Parathyroid adenoma (tissue), 2 donors: ENCODE measurements at regions not wholly inside any gene's neighbourhood (a gene's known extent, or its start where the extent isn't known, plus 50 kb on each side); places are given as distances from the start of the nearest gene placed in this dataset.

ENCODE experiments used
- H2AFZ ChIP-seq: fragments of 300-600 bp; sonication (generic); one replicate; pipeline ENCODE4 v1.7.0; 2017; ENCODE audit warnings: antibody characterized with exemption, mild to moderate bottlenecking
- H3K27ac ChIP-seq: fragments of 300-600 bp; sonication (generic); one replicate; pipeline ENCODE4 v1.7.0; 2017
- H3K27me3 ChIP-seq: fragments of 300-600 bp; sonication (generic); one replicate; pipeline ENCODE4 v1.7.0; 2017; ENCODE audit warnings: low read length; ENCODE audit not compliant: control insufficient read depth, insufficient read depth
- H3K36me3 ChIP-seq: fragments of 300-600 bp; sonication (generic); one replicate; pipeline ENCODE4 v1.7.0; 2017; ENCODE audit warnings: low read length; ENCODE audit not compliant: control insufficient read depth, insufficient read depth
- H3K4me1 ChIP-seq: fragments of 300-600 bp; sonication (generic); one replicate; pipeline ENCODE4 v1.7.0; 2017; ENCODE audit warnings: control low read depth
- H3K4me2 ChIP-seq: fragments of 300-600 bp; sonication (generic); one replicate; pipeline ENCODE4 v1.7.0; 2017; ENCODE audit warnings: low read length
- H3K4me3 ChIP-seq: fragments of 300-600 bp; sonication (generic); one replicate; pipeline ENCODE4 v1.7.0; 2017; ENCODE audit warnings: low read depth, low read length
- H3K79me2 ChIP-seq: fragments of 300-600 bp; sonication (generic); one replicate; pipeline ENCODE4 v1.7.0; 2017; ENCODE audit warnings: control low read depth
- H3K9ac ChIP-seq: fragments of 300-600 bp; sonication (generic); one replicate; pipeline ENCODE4 v1.7.0; 2017; ENCODE audit warnings: mild to moderate bottlenecking
- H3K9me3 ChIP-seq: fragments of 300-600 bp; sonication (generic); one replicate; pipeline ENCODE4 v1.7.0; 2017; ENCODE audit warnings: low read length; ENCODE audit not compliant: control insufficient read depth
- CTCF ChIP-seq: fragments of 300-600 bp; sonication (generic); IDR thresholded peaks from one replicate; pipeline ENCODE4 v1.7.0; 2017; ENCODE audit warnings: antibody characterized with exemption, mild to moderate bottlenecking
- donor health status: primary hyperparathyroidism.

- no peak for TF ChIP-seq CTCF
- Histone ChIP-seq H3K4me2 (no peak overlapping the region), H2AFZ (no peak overlapping the region)
Measured at GRCh38 chr13:109973279-109973678, 186.9 kb upstream of the IRS2 start.

DNA sequence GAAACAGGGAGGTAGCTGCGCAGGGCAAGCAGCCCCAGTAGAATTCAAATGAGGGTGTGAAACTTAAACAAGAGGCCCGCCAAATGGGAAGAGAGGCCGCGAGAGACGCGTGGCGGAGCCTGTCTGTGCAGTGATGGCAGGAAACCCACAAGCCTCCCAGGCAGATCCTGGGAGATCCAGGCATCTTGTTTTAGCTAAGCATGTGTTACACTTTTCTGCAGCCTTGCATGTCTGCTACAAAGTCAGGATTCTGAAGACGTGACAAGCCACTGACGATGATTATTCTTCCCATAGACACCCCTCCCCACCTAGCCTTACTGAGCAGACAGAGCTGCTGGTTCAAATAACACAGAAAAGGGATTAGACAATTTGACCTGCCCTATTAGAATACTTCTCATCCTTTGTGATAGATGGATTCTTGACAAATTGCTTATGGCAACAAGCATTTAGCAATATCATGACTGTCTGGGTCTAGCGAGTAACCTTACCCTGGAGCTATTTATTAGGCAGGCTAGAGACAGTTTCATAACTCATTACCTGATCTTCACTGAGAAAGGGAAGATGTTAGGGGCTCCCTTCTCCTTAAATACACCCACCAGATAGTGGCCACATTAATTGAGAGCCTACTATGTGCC lies 185.2 kb upstream of the IRS2 start:
- TF ChIP-seq CTCF, result no peak
- H3K4me2 ChIP-seq, result no peak overlapping the region
- H3K27ac ChIP-seq, result no peak overlapping the region
- H3K36me3 ChIP-seq, result no peaks in the 10 kb centered on the region
- no peaks in the 10 kb centered on the region for H3K9me3 ChIP-seq
- no peak overlapping the region for H3K4me3 ChIP-seq
- no peak overlapping the region for H3K9ac ChIP-seq
- no peak overlapping the region for H2AFZ ChIP-seq
- H3K27me3 ChIP-seq, result no peaks in the 10 kb centered on the region
- no peaks in the 10 kb centered on the region for H3K4me1 ChIP-seq
- no peaks in the 10 kb centered on the region for H3K79me2 ChIP-seq

More at GRCh38 chr13:109973279-109973678, 186.9 kb upstream of the IRS2 start:
- H3K9ac ChIP-seq, result no peak overlapping the region
- no peak overlapping the region for H3K27ac ChIP-seq
- no peaks in the 10 kb centered on the region for H3K9me3 ChIP-seq
- H3K4me1 ChIP-seq, result no peaks in the 10 kb centered on the region
- H3K4me3 ChIP-seq, result no peak overlapping the region
- no peaks in the 10 kb centered on the region for H3K79me2 ChIP-seq
- H3K36me3 ChIP-seq, result no peaks in the 10 kb centered on the region
- H3K27me3 ChIP-seq, result no peaks in the 10 kb centered on the region

GRCh38 chr13:109971006-109971405 lies 184.6 kb upstream of the IRS2 start:
- Histone ChIP-seq H3K79me2 (no peaks in the 10 kb centered on the region), H3K27me3 (no peaks in the 10 kb centered on the region), H3K4me3 (no peak overlapping the region), H2AFZ (no peak overlapping the region), H3K27ac (no peak overlapping the region), H3K36me3 (no peaks in the 10 kb centered on the region), H3K9ac (no peak overlapping the region), H3K4me2 (no peak overlapping the region), H3K9me3 (no peaks in the 10 kb centered on the region), H3K4me1 (no peaks in the 10 kb centered on the region)
- no peak for TF ChIP-seq CTCF

- no peaks in the 10 kb centered on the region for H3K27me3 ChIP-seq
- H3K4me3 ChIP-seq, result no peak overlapping the region
- H3K9me3 ChIP-seq, result no peaks in the 10 kb centered on the region
- H3K9ac ChIP-seq, result no peak overlapping the region
- H3K79me2 ChIP-seq, result no peaks in the 10 kb centered on the region
- H3K36me3 ChIP-seq, result no peaks in the 10 kb centered on the region
- H3K4me2 ChIP-seq, result no peak overlapping the region
- H3K27ac ChIP-seq, result no peak overlapping the region
- no peak for TF ChIP-seq CTCF
- H2AFZ ChIP-seq, result no peak overlapping the region
- H3K4me1 ChIP-seq, result no peaks in the 10 kb centered on the region
Measured at GRCh38 chr13:109968876-109969577, 182.6 kb upstream of the IRS2 start.
